ENCODE measurements at regions not wholly inside any gene's neighbourhood (a gene's known extent, or its start where the extent isn't known, plus 50 kb on each side); places are given as distances from the start of the nearest gene placed in this dataset.

DNA sequence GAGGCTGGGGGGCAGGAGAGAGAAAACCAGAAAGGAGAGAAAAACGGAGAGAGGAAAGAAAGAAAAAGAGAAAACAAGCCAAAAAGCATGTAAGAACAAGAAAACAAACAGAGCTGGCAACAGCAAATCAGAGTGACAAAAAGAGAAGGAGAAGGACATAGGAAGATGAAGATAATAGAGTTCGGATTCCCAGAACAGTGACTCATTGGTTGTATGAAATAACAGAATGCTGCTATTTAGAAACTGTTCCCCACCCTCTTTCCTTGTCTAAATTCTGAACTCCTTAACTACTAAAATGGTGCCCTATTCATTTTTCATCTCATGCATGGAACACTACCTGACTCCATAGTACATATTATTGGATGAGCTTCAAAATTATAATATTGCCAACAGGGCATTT, 317.4 kb downstream of the C11orf87 start:
- H3K36me3 ChIP-seq (ENCODE audit: insufficient read depth, low read length): no peaks in the 10 kb centered on the region
- no peak overlapping the region for H3K4me3 ChIP-seq (ENCODE audit: low read depth, low read length)
- H2AFZ ChIP-seq (ENCODE audit: low read length, unreplicated experiment): peak overlapping the region; percentile 10
- H3K4me1 ChIP-seq (ENCODE audit: control insufficient read depth, insufficient read depth, low read length, unreplicated experiment): peaks cover 6% of the 10 kb centered on the region
- H3K27ac ChIP-seq (ENCODE audit: low read depth, low read length): no peak overlapping the region
- H3K27me3 ChIP-seq (ENCODE audit: insufficient read depth, low read length): no peaks in the 10 kb centered on the region
- H3K79me2 ChIP-seq (ENCODE audit: control insufficient read depth, insufficient read depth, low read length, unreplicated experiment): no peaks in the 10 kb centered on the region

DNA sequence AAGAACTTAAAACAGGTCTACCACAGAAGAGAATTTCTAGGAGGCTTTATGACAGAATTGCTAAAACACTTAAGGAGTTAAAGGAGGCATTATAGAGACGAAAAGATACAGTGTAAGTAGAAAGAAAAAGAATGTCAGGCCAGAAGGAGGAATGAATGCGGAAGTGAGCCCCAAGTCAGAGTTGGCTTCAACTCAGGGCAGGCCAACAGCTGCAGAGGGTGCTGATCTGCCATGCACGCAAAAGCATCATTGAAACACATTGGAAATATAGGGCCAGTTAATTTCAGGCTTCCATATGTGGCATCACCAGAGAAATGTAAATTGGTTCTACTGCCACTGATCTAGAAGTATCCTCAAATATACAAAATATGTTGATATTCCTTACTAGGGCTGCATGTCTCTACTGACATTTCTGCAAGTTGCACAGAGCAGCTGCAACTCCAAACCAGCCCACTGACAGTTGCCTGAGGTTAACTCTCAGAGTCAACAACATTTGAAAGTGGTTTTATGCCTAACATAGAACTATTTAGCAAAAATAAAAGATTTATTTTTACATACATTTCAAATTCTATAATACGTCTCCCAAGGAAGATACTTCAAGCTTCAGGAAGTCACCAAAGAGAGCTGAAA, 324.1 kb downstream of the C11orf87 start:
- Histone ChIP-seq H3K27me3 (ENCODE audit: insufficient read depth, low read length) (0 out of 2 replicates have a peak, but pooled peaks cover 2% of the 10 kb centered on the region), H2AFZ (ENCODE audit: low read length, unreplicated experiment) (no peak overlapping the region)

DNA sequence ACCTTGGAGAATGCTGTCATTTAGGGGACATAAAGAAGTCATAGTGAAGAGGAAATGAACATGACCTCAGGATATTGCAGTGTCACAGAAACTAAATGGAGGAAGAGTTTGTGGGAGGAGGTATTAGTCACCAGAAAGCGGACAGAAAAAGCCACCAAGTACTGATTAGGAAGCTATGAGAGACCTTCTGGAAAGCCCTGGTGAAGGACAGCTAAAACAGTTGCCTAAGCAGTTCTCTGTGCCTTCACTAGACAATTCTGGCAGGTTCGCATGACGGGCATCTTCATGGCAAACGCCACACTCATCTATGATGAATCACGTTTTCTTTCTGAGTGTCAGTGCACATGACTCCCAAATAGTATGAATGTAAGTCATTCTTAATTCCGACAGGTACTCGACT, 325.8 kb downstream of the C11orf87 start:
- Histone ChIP-seq H3K4me1 (ENCODE audit: control insufficient read depth, insufficient read depth, low read length, unreplicated experiment) (no peaks in the 10 kb centered on the region), H2AFZ (ENCODE audit: low read length, unreplicated experiment) (no peak overlapping the region), H3K27ac (ENCODE audit: low read depth, low read length) (no peak overlapping the region), H3K27me3 (ENCODE audit: insufficient read depth, low read length) (peaks cover 2% of the 10 kb centered on the region; the same call in 1 of the 2 replicates), H3K4me3 (ENCODE audit: low read depth, low read length) (no peak overlapping the region), H3K36me3 (ENCODE audit: insufficient read depth, low read length) (no peaks in the 10 kb centered on the region), H3K79me2 (ENCODE audit: control insufficient read depth, insufficient read depth, low read length, unreplicated experiment) (no peaks in the 10 kb centered on the region)

More for the DNA sequence above, 324.1 kb downstream of the C11orf87 start:
- Histone ChIP-seq H3K27ac (ENCODE audit: low read depth, low read length) (no peak overlapping the region), H3K36me3 (ENCODE audit: insufficient read depth, low read length) (no peaks in the 10 kb centered on the region), H3K4me1 (ENCODE audit: control insufficient read depth, insufficient read depth, low read length, unreplicated experiment) (no peaks in the 10 kb centered on the region), H3K4me3 (ENCODE audit: low read depth, low read length) (no peak overlapping the region), H3K79me2 (ENCODE audit: control insufficient read depth, insufficient read depth, low read length, unreplicated experiment) (no peaks in the 10 kb centered on the region)

DNA sequence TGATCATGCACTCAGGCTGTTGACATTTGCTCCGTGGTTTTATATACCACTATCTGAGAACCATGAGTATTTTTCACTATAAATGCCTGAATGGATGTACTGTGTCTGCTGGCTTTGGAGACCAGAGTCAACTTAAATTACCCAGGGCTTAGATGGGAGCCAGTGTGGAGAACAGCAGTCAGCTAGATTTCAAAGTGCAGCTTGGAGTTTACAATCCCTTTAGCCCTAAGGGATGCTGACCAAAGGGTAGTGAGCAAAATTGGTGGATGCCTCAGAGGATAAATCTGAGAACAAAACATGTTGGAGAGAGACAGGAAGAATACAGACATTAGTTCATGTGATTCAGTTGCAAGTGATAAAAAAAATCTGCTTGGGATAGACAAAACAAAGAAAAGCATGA, 327.5 kb downstream of the C11orf87 start:
- H3K79me2 ChIP-seq (ENCODE audit: control insufficient read depth, insufficient read depth, low read length, unreplicated experiment): no peaks in the 10 kb centered on the region
- no peak overlapping the region for H3K4me3 ChIP-seq (ENCODE audit: low read depth, low read length)
- peaks cover 2% of the 10 kb centered on the region; the same call in 1 of the 2 replicates for H3K27me3 ChIP-seq (ENCODE audit: insufficient read depth, low read length)
- no peaks in the 10 kb centered on the region for H3K36me3 ChIP-seq (ENCODE audit: insufficient read depth, low read length)
- H2AFZ ChIP-seq (ENCODE audit: low read length, unreplicated experiment): no peak overlapping the region
- H3K27ac ChIP-seq (ENCODE audit: low read depth, low read length): no peak overlapping the region
- H3K4me1 ChIP-seq (ENCODE audit: control insufficient read depth, insufficient read depth, low read length, unreplicated experiment): no peaks in the 10 kb centered on the region

DNA sequence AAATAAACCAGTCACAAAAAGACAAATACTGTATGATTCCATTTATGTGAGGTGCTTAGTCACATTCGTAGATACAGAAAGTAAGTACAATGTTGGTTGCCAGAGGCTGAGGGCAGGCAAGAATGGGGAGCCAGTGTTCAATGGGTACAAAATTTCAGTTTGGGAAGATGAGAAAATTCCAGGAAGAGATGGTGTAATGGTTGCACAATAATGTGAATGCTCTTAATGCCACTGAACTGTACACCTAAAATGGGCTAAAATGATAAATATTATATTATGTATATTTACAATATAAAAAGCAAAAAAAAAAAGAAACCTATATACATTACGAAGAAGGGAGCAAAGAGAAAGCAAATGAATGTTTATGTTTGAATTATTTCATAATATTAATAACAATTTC, 329.0 kb downstream of the C11orf87 start:
- no peaks in the 10 kb centered on the region for H3K36me3 ChIP-seq (ENCODE audit: insufficient read depth, low read length)
- H3K4me3 ChIP-seq (ENCODE audit: low read depth, low read length): no peak overlapping the region
- H3K79me2 ChIP-seq (ENCODE audit: control insufficient read depth, insufficient read depth, low read length, unreplicated experiment): no peaks in the 10 kb centered on the region
- no peak overlapping the region for H2AFZ ChIP-seq (ENCODE audit: low read length, unreplicated experiment)
- H3K27me3 ChIP-seq (ENCODE audit: insufficient read depth, low read length): peaks cover 4% of the 10 kb centered on the region
- no peak overlapping the region for H3K27ac ChIP-seq (ENCODE audit: low read depth, low read length)
- H3K4me1 ChIP-seq (ENCODE audit: control insufficient read depth, insufficient read depth, low read length, unreplicated experiment): no peaks in the 10 kb centered on the region

DNA sequence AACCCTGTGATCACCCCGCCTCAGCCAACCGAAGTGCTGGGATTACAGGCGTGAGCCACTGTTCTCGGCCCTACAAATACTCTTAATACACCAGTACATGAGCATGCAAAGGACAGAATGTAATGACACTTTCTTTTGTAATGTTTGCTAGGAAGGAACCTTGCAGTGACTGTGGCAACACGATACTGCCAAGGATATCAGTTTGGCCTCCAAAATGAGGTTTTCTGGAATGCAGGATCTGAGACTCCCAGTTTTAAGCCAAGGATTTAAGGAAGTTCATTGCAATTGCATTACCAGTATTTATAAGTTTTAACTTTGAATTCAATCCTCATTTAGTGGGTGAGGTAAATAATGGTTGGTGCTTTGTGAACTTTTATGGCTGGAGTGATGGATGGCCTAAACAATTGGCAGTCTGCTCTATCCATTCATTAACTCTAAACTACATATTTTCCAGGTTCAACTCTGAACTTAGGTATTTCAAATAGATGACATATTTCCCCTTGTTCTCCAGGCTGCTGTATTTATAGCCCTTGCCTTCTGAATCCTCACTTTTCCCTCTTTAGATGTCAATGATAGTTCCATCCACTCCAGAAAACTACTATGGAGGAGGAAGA, 330.3 kb downstream of the C11orf87 start:
- peaks cover 7% of the 10 kb centered on the region for H3K27me3 ChIP-seq (ENCODE audit: insufficient read depth, low read length)
- no peak overlapping the region for H3K4me3 ChIP-seq (ENCODE audit: low read depth, low read length)
- no peaks in the 10 kb centered on the region for H3K4me1 ChIP-seq (ENCODE audit: control insufficient read depth, insufficient read depth, low read length, unreplicated experiment)
- no peaks in the 10 kb centered on the region for H3K36me3 ChIP-seq (ENCODE audit: insufficient read depth, low read length)
- no peak overlapping the region for H2AFZ ChIP-seq (ENCODE audit: low read length, unreplicated experiment)
- H3K79me2 ChIP-seq (ENCODE audit: control insufficient read depth, insufficient read depth, low read length, unreplicated experiment): no peaks in the 10 kb centered on the region
- no peak overlapping the region for H3K27ac ChIP-seq (ENCODE audit: low read depth, low read length)

DNA sequence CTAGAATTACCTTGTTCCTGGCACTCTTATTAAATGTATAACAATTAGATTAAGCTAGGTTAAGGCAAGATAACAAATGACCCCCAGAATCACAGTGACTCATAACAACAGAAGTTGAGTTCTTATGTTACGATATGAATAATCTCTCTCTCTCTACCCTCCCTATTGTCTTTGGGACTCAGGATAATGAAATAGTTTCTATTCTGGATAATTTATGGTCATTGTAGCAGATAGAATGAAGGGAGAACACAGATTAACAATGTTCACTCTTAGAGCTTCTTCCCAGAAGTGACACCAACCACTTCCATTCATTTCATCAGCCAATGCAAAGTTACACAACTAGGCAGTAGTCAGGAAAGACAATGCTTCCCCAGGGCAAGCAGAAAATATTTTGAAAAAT, 334.5 kb downstream of the C11orf87 start:
- Histone ChIP-seq H3K36me3 (ENCODE audit: insufficient read depth, low read length) (no peaks in the 10 kb centered on the region), H3K27ac (ENCODE audit: low read depth, low read length) (no peak overlapping the region), H3K27me3 (ENCODE audit: insufficient read depth, low read length) (peaks cover 11% of the 10 kb centered on the region), H3K79me2 (ENCODE audit: control insufficient read depth, insufficient read depth, low read length, unreplicated experiment) (no peaks in the 10 kb centered on the region), H3K4me1 (ENCODE audit: control insufficient read depth, insufficient read depth, low read length, unreplicated experiment) (no peaks in the 10 kb centered on the region), H2AFZ (ENCODE audit: low read length, unreplicated experiment) (no peak overlapping the region), H3K4me3 (ENCODE audit: low read depth, low read length) (no peak overlapping the region)

DNA sequence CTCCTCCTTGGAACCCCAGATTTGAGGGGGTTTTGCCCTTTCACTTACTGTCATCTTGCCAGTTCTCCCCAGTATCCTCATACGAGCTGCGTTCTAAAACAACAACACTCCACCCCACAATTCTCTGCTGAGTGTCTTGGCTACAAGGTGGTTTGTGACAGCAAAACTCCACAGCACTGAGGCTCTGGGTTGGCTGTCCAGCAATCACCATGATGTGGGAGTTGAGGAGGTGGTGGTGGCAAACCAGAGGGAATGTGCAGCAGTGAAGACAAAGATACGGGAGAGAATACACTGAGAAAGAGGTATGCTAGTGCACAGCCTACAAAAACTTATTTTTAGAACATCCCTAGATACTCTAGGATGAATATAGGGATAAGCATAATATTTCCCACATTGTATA, 335.0 kb downstream of the C11orf87 start:
- no peak overlapping the region for H2AFZ ChIP-seq (ENCODE audit: low read length, unreplicated experiment)
- H3K4me3 ChIP-seq (ENCODE audit: low read depth, low read length): no peak overlapping the region
- H3K27ac ChIP-seq (ENCODE audit: low read depth, low read length): no peak overlapping the region

DNA sequence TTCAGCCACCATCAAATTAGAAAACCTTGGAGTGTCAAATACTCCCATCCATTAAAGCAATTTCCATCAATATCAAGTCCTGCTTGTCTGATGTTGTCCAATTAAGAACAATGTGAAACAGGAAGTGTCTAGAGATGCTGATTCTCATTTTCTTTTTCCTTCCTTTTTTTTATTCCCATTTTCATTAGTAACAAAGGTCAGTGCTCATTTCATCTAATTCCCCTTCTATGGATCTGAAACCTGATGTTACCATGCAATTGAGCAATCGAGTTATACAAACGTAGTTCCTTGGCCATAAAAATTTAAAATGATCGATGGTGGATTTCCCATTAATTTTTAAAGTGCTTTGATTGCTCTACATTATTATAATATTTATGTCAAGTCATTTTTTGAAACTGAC, 330.6 kb upstream of the ZC3H12C start:
- Histone ChIP-seq H3K79me2 (ENCODE audit: control insufficient read depth, insufficient read depth, low read length, unreplicated experiment) (no peaks in the 10 kb centered on the region), H3K4me1 (ENCODE audit: control insufficient read depth, insufficient read depth, low read length, unreplicated experiment) (no peaks in the 10 kb centered on the region), H3K27me3 (ENCODE audit: insufficient read depth, low read length) (0 out of 2 replicates have a peak, but pooled peaks cover 4% of the 10 kb centered on the region), H3K4me3 (ENCODE audit: low read depth, low read length) (no peak overlapping the region), H2AFZ (ENCODE audit: low read length, unreplicated experiment) (no peak overlapping the region), H3K36me3 (ENCODE audit: insufficient read depth, low read length) (no peaks in the 10 kb centered on the region), H3K27ac (ENCODE audit: low read depth, low read length) (no peak overlapping the region)

More for the DNA sequence above, 335.0 kb downstream of the C11orf87 start:
- no peaks in the 10 kb centered on the region for H3K4me1 ChIP-seq (ENCODE audit: control insufficient read depth, insufficient read depth, low read length, unreplicated experiment)
- no peaks in the 10 kb centered on the region for H3K36me3 ChIP-seq (ENCODE audit: insufficient read depth, low read length)
- no peaks in the 10 kb centered on the region for H3K79me2 ChIP-seq (ENCODE audit: control insufficient read depth, insufficient read depth, low read length, unreplicated experiment)
- peaks cover 11% of the 10 kb centered on the region for H3K27me3 ChIP-seq (ENCODE audit: insufficient read depth, low read length)

DNA sequence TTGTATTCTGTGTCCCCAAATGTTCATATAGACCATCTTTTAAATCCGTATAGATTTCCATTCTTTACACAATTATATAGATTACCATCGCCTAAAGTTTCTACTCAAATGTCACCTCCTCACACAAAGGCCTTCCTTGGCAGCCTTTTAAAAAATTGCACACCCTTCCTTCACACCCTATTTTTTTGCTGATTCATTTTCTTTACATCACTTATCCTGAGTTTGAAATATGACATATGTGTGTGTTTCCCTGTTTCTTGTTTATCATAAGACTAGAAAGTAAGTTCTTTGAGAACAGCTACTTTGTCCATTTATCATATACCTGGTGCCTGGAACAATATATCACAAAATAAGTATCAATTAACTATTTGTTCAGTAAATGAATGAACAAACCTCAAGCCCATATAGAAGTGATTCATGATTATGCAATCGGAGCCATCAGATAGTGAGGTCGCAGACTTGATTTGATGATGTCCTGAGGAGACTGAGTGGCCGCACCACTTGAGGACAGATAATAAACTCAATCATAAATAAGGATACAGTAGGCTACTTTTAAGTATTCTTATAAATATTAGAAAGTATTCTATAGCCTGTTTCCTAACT, 327.4 kb upstream of the ZC3H12C start:
- Histone ChIP-seq H3K36me3 (ENCODE audit: insufficient read depth, low read length) (no peaks in the 10 kb centered on the region), H3K4me1 (ENCODE audit: control insufficient read depth, insufficient read depth, low read length, unreplicated experiment) (no peaks in the 10 kb centered on the region), H3K27ac (ENCODE audit: low read depth, low read length) (no peak overlapping the region), H3K79me2 (ENCODE audit: control insufficient read depth, insufficient read depth, low read length, unreplicated experiment) (no peaks in the 10 kb centered on the region), H3K27me3 (ENCODE audit: insufficient read depth, low read length) (no peaks in the 10 kb centered on the region), H3K4me3 (ENCODE audit: low read depth, low read length) (no peak overlapping the region), H2AFZ (ENCODE audit: low read length, unreplicated experiment) (no peak overlapping the region)

DNA sequence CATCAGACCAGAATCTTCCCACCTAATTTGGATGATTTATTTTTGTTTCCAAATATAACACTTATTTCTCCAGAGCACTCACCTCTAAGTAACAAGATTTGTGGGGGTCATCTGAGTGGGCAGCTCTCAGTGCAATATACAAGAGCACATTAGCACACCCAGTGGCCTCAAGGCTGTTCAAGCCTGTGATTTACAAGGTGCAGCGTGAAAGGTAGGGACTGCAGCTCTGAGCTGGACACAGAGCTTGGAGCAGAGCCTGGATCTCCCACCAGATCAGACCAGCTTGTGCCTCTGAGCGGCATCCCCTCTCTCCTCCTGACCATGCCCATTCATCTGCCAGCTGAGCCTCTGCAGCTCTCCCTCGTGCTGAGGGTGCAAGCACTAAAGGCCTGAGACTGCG, 323.3 kb upstream of the ZC3H12C start:
- Histone ChIP-seq H3K79me2 (ENCODE audit: control insufficient read depth, insufficient read depth, low read length, unreplicated experiment) (no peaks in the 10 kb centered on the region), H3K27me3 (ENCODE audit: insufficient read depth, low read length) (peaks cover 8% of the 10 kb centered on the region; the same call in 1 of the 2 replicates), H2AFZ (ENCODE audit: low read length, unreplicated experiment) (no peak overlapping the region), H3K27ac (ENCODE audit: low read depth, low read length) (no peak overlapping the region), H3K36me3 (ENCODE audit: insufficient read depth, low read length) (no peaks in the 10 kb centered on the region), H3K4me1 (ENCODE audit: control insufficient read depth, insufficient read depth, low read length, unreplicated experiment) (no peaks in the 10 kb centered on the region), H3K4me3 (ENCODE audit: low read depth, low read length) (no peak overlapping the region)

All from ACC112 (cell line).